GM12872 (cell line): ENCODE measurements at regions not wholly inside any gene's neighbourhood (a gene's known extent, or its start where the extent isn't known, plus 50 kb on each side); places are given as distances from the start of the nearest gene placed in this dataset.

ENCODE experiments used
- TF ChIP-seq, protein P1 (sequence below): IDR thresholded peaks from 3 replicates; pipeline ENCODE4 v1.5.1; 2011; ENCODE audit warnings: low read depth, mild to moderate bottlenecking, low read length, moderate library complexity; ENCODE audit not compliant: insufficient read depth

DNA sequence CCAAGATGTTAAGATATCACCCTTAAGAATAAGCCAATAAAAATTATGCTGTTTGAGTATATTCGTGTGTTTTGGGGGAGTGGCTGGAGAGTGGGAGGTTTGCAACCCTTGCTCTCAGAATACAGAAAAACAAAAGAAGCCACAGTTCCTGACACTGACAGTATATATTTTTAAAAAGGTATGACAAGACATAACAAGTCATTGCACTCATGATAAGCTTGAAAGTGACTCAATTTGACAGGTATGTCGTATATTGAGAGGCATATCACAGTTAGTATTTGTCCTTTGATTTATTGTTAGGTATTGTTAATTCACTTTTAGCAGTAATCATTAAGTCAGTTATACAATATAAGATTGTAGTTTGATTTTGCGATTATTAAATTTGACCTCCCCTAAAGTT lies 73.1 kb upstream of the TSC22D2 start:
- TF ChIP-seq, protein P1, sequence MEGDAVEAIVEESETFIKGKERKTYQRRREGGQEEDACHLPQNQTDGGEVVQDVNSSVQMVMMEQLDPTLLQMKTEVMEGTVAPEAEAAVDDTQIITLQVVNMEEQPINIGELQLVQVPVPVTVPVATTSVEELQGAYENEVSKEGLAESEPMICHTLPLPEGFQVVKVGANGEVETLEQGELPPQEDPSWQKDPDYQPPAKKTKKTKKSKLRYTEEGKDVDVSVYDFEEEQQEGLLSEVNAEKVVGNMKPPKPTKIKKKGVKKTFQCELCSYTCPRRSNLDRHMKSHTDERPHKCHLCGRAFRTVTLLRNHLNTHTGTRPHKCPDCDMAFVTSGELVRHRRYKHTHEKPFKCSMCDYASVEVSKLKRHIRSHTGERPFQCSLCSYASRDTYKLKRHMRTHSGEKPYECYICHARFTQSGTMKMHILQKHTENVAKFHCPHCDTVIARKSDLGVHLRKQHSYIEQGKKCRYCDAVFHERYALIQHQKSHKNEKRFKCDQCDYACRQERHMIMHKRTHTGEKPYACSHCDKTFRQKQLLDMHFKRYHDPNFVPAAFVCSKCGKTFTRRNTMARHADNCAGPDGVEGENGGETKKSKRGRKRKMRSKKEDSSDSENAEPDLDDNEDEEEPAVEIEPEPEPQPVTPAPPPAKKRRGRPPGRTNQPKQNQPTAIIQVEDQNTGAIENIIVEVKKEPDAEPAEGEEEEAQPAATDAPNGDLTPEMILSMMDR = no peak

DNA sequence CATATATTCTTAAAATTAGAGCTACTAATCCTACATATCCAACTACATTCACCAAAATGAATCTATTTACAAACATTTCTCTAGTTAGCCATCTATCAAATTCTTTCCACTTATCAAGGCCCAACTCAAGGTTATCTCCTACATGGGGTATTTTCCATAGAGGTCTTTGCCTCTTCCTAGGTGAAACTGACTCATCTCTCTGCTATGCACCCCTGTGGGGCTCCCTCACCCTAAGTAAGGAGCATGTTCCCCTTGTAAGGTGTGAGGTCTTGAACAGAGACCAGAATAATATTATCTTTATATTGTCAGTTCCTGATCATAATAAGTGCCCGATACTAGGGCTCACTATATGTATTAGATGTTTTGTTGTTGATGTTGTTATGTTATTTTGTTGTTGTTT lies 74.6 kb upstream of the TSC22D2 start:
- TF ChIP-seq, protein P1 = no peak

DNA sequence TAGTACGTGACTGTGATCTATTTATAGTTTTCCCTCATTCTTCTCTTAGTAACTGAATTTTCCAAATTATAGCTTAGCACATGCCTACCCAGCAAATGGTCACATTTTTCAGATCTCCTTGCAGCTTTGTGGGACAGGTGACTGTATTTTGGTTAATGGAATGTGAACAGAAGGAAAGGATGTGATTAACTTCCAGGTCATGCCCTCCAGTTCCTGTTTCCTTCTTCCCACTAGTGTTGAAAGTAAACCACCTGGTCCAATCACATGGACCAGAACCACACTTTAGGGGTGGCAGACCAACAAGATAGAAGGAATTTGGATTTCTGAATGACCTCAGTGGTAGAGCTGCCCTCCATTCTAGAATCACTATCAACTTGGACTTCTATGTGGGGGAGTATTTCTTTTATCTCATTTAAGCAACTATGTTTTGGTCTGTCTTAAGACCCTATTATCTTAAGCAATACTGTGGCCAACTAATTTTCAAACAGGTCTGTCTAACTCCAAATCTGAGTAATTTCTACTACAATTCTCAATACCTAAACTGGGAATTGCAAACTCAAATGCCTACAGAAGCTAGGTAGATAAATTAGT lies 76.0 kb upstream of the TSC22D2 start:
- TF ChIP-seq, protein P1 = no peak

DNA sequence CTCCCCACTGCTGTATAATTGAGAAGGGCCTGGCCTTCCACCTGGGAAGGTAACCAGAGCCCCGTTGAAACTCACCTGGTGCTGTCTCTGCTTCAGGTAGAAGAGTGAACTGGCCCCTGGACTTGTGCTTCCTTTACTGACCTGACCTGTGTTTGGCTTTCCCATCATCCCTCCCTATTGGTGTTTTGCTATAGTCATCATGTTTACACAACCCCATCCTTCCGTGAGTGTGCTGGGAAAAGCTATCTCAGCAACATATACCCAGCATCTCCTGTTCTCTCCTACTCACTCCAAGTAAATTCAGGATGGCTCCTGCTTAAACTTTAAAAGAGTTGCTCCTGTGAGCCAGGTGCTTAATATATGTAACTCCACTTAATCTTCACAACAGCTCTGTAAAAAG lies 77.2 kb upstream of the TSC22D2 start:
- TF ChIP-seq, protein P1 = no peak

DNA sequence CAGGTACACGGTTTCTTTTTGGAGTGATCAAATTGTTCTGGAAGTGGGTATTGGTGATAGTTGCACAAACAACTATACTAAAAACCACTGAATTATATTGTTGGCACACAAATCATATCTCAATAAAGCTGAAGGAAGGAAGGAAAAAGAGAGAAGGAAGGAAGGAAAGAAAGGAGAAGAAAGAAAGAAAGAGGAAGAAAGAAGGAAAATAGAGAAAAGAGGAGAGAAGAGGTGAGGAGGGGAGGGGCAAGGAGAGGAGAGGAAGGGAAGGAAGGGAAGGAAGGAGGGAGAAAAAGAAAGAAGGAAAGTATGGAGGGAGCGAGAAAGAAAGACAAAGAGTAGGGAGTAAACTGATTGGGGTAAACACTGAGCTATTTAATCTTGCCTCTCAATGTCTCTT lies 77.9 kb upstream of the TSC22D2 start:
- TF ChIP-seq, protein P1 = no peak

DNA sequence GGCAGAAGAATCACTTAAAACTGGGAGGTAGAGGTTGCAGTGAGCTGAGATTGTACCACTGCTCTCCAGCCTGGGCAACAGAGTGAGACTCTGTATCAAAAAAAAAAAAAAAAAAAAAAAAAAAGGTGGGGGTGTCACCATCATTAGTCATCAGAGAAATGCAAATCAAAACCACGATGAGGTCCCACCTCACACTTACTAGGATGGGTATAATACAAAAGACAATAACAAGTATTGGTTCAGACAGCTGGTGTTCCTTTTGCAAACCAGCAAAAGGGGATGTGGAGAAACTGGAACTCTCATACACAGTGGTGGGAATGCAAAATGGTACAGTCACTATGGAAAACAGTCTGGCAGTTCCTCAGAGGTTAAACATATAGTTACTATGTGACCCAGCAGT lies 78.7 kb upstream of the TSC22D2 start:
- TF ChIP-seq, protein P1 = no peak

DNA sequence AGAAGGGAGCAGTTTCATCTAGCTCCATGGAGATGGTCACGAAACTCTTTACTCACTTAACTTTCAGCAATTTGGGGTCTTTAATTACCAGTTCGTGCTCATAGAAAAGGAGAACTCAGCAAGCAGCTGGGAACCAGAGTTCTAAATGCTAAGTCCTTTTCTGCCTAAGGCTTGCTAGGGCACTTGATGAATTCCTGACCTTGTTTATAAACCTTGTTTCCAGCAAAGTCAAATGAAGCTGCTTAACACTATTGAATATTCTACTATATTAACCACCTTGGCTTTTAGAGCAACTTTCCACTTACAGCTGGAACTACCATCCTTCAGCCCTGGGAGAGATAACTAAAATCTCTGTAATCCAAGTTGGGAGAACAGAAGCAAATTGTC lies 79.5 kb upstream of the TSC22D2 start:
- TF ChIP-seq, protein P1 = no peak
